H1 (cell line): ENCODE measurements at regions not wholly inside any gene's neighbourhood (a gene's known extent, or its start where the extent isn't known, plus 50 kb on each side); places are given as distances from the start of the nearest gene placed in this dataset.

Experiments used
- BRCA1 ChIP-seq: IDR thresholded peaks from 2 replicates; pipeline ENCODE4 v1.6.1; 2012; ENCODE audit warnings: low read depth, low read length, improper control_type of control experiment
- HDAC6 ChIP-seq: IDR thresholded peaks from one replicate; pipeline ENCODE4 v1.7.1; 2012; ENCODE audit warnings: low read depth, mild to moderate bottlenecking, inconsistent platforms, low read length, moderate library complexity
- RXRA ChIP-seq: IDR thresholded peaks from 2 replicates; pipeline ENCODE4 v1.6.1; 2011; ENCODE audit warnings: low read depth, mild to moderate bottlenecking, low read length, moderate library complexity; ENCODE audit not compliant: insufficient read depth
- SIN3A ChIP-seq, 2 experiments: IDR thresholded peaks in 1 of 2; conservative IDR thresholded peaks in 1 of 2; 2 replicates each; pipeline ENCODE4 v1.6.1; 2011 to 2012; ENCODE audit warnings: low read length in 2 of 2, improper control_type of control experiment in 1 of 2, low read depth in 1 of 2, mild to moderate bottlenecking in 1 of 2
- SUZ12 ChIP-seq: fragments of 200-600 bp; sonication (generic); IDR thresholded peaks from 2 replicates; pipeline ENCODE4 v1.6.1; 2012; ENCODE audit warnings: mild to moderate bottlenecking, inconsistent platforms, low read length, moderate library complexity, mixed read lengths
- TEAD4 ChIP-seq: IDR thresholded peaks from 2 replicates; pipeline ENCODE4 v1.6.1; 2012; ENCODE audit warnings: low read depth, low read length, inconsistent platforms, mixed read lengths
- ZNF274 ChIP-seq: IDR thresholded peaks from 2 replicates; pipeline ENCODE4 v1.7.0; 2012; ENCODE audit warnings: low read length, borderline replicate concordance; ENCODE audit errors: extremely low read depth

- TF ChIP-seq SIN3A (conservative IDR thresholded peaks at IDR 0.05 in 1 of 2, IDR thresholded peaks at IDR 0.05 in 1 of 2; ENCODE audit: low read depth in 1 of 2, low read length in 2 of 2) (no peak), BRCA1 (no peak), TEAD4 (no peak), HDAC6 (no peak), SUZ12 (no peak), ZNF274 (no peak), RXRA (no peak)
- TF ChIP-seq, all 59 proteins: peak for 0
These were observed 155.8 kb downstream of the REEP3 start (continued) for GRCh38 chr10:63677001-63677400.
